Activated B cell treated with CpG ODN at 0.5 μM for 24 hours (primary cell): ENCODE measurements at regions not wholly inside any gene's neighbourhood (a gene's known extent, or its start where the extent isn't known, plus 50 kb on each side); places are given as distances from the start of the nearest gene placed in this dataset.

Experiments used
- ATAC-seq: fragments of 200-7000 bp; cut with Tn5 transposase; one replicate; pipeline ENCODE4 v1.10.0; 2021; ENCODE audit warnings: low read depth, mild to moderate bottlenecking, moderate library complexity
- CTCF ChIA-PET: fragments of 350-600 bp; sonication (Branson Sonifier 250); formaldehyde crosslinking; loops from one replicate; lab custom pipeline; 2021; ENCODE audit warnings: antibody characterized with exemption; lab: Charles Lee
- POLR2A ChIA-PET: fragments of 350-600 bp; sonication (Branson Sonifier 250); formaldehyde crosslinking; loops from one replicate; lab custom pipeline; 2021; ENCODE audit warnings: antibody characterized with exemption; lab: Charles Lee
- DNase-seq: peaks from one replicate; pipeline ENCODE4 v3.0.0; 2022
- H3K27ac Mint-ChIP-seq: one replicate; pipeline ENCODE4 v1.8.0; 2020; ENCODE audit warnings: mixed read lengths
- H3K27me3 Mint-ChIP-seq: one replicate; pipeline ENCODE4 v1.8.0; 2021; ENCODE audit warnings: mixed read lengths
- H3K36me3 Mint-ChIP-seq: one replicate; pipeline ENCODE4 v1.8.0; 2021; ENCODE audit warnings: low read depth, mixed read lengths
- H3K4me1 Mint-ChIP-seq: one replicate; pipeline ENCODE4 v1.8.0; 2021; ENCODE audit warnings: mixed read lengths
- H3K4me3 Mint-ChIP-seq: one replicate; pipeline ENCODE4 v1.8.0; 2020; ENCODE audit warnings: mild to moderate bottlenecking, mixed read lengths
- H3K9me3 Mint-ChIP-seq: one replicate; pipeline ENCODE4 v1.8.0; 2020; ENCODE audit warnings: mixed read lengths
- intact Hi-C: fragments of 100-400 bp; cut with micrococcal nuclease; formaldehyde crosslinking; loops from one replicate; pipeline ENCODE4 v1.15.1; 2024
- TF ChIP-seq, protein P1 (sequence below): fragments of 200-600 bp; IDR thresholded peaks from one replicate; pipeline ENCODE4 v1.8.0; 2022; ENCODE audit warnings: antibody characterized with exemption, mild to moderate bottlenecking

DNA sequence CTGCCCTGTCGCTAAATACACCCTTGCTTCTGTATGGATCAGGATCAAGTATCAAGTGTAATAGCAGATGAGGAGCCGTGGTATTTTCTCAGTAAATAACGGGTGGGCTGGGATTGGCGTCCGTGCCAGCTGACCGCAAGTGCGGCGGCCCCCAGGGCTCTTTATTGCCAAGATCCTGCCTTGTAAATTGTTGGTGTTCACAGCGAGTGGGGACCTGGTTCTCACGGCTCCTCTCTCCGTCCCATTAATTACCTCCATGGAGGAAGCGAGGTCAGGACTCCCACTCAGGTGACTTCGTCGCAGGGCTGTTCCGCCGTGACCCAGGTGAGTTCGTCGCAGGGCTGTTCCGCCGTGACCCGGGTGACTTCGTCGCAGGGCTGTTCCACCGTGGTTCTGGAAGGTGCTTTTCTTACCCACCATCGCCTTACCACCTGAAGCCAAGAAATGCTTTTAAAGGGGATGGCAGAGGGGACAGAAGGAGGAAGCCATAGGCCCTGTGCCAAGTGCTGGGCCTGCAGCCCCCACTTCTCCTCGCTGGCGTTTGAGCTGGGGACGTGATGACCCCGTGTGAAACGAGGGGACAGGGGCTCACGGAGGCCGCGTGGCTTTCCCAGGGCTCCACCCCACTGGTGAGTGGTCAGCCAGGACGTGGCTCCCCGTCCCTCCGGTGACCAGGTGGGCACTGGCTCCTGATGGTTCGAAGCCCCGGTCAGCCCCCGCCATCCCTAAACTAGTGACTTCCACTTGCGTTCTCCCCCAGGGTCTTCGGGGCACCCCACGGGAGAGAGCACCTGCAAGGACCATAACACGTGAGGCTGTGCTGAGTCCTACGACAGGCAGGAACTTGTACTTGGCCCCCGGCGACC, 118.4 kb downstream of the TWIST2 start:
- CTCF ChIA-PET = no interaction called here
- Mint-ChIP-seq H3K27me3 (peaks cover 5% of the 10 kb centered on the region), H3K4me1 (no peaks in the 10 kb centered on the region), H3K27ac (no peak overlapping the region), H3K4me3 (no peak overlapping the region), H3K36me3 (no peaks in the 10 kb centered on the region), H3K9me3 (no peaks in the 10 kb centered on the region)
- ATAC-seq (no peak), DNase-seq (no peak)
- POLR2A ChIA-PET = no interaction called here
- TF ChIP-seq, protein P1, sequence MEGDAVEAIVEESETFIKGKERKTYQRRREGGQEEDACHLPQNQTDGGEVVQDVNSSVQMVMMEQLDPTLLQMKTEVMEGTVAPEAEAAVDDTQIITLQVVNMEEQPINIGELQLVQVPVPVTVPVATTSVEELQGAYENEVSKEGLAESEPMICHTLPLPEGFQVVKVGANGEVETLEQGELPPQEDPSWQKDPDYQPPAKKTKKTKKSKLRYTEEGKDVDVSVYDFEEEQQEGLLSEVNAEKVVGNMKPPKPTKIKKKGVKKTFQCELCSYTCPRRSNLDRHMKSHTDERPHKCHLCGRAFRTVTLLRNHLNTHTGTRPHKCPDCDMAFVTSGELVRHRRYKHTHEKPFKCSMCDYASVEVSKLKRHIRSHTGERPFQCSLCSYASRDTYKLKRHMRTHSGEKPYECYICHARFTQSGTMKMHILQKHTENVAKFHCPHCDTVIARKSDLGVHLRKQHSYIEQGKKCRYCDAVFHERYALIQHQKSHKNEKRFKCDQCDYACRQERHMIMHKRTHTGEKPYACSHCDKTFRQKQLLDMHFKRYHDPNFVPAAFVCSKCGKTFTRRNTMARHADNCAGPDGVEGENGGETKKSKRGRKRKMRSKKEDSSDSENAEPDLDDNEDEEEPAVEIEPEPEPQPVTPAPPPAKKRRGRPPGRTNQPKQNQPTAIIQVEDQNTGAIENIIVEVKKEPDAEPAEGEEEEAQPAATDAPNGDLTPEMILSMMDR = no peak
- intact Hi-C loops = no loop called here

DNA sequence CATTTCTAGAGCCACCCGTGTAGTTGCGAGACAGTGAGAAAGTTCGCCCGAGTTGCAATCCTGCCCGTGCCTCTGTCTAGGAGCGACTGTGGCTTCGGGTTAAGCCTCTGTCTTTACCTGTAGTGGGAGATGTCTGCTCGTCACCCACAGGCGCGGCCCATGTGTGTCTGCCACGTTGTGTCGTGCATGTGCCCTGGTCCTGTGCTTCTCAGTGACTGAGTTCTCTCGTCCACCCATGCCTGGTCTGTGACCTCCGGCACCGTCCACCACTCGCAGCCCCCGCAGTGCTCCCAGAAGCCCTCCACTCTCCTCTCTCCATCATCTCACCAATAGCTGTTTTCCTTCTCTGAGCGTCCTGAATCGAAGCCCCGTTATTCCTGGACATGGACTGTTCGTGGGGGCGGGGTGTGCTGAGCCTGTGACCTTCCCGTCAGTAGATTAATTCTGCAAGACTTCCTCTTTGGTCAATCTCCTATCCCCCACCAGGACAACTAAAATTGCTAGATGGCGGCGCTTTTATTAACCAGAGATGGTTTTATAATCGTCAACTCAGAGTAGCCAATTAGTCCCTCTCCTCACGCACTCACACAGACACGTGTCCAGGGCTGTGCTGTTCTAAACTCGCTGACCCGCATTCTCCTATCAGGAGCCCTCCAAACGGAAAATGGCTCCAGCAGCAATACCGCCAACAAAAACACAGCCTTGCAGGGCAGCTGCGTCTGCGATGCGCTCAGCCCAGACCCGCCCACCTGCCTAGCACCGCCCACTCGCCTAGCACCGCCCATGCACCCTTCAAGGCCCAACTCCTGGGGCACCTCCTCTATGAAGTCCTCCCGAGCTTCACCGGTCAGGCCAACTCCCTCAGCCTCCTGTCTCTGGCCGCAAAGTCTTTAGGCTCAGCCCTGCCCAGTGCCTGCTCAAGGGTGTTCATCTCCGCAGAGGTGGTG, 119.4 kb downstream of the TWIST2 start:
- ChIA-PET POLR2A (no interaction called here), CTCF (no interaction called here)
- Mint-ChIP-seq H3K9me3 (no peaks in the 10 kb centered on the region), H3K36me3 (no peaks in the 10 kb centered on the region), H3K27ac (no peak overlapping the region), H3K27me3 (peaks cover 10% of the 10 kb centered on the region), H3K4me1 (no peaks in the 10 kb centered on the region), H3K4me3 (no peak overlapping the region)
- TF ChIP-seq, protein P1 = no peak
- no peak for ATAC-seq
- DNase-seq = no peak
- intact Hi-C loops = no loop called here

DNA sequence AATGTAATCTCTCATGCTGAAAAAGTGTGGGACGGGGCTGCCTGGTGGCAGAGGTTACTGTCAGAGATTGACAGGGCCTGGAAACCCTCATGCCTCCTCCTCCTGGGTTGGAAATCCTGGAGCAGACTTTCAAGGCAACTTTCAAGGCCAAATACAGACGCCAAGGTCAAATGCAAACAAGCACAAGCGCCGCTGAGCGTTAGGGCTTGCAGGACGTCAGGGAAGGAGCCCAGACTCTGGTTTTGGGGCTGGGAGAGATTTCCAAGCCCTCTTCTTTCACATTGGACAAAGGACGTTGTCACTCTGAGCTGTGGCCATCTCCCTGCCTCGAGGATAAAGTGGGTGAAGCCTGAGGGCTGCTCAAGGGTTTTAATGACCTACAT, 120.1 kb downstream of the TWIST2 start:
- no peaks in the 10 kb centered on the region for H3K4me1 Mint-ChIP-seq
- ChIA-PET CTCF (no interaction called here), POLR2A (no interaction called here)
- no peak for DNase-seq
- H3K27me3 Mint-ChIP-seq = peaks cover 10% of the 10 kb centered on the region
- H3K27ac Mint-ChIP-seq = no peak overlapping the region
- no peak overlapping the region for H3K4me3 Mint-ChIP-seq
- H3K9me3 Mint-ChIP-seq = no peaks in the 10 kb centered on the region
- intact Hi-C loops = no loop called here
- no peaks in the 10 kb centered on the region for H3K36me3 Mint-ChIP-seq
- TF ChIP-seq, protein P1 = no peak
- no peak for ATAC-seq

DNA sequence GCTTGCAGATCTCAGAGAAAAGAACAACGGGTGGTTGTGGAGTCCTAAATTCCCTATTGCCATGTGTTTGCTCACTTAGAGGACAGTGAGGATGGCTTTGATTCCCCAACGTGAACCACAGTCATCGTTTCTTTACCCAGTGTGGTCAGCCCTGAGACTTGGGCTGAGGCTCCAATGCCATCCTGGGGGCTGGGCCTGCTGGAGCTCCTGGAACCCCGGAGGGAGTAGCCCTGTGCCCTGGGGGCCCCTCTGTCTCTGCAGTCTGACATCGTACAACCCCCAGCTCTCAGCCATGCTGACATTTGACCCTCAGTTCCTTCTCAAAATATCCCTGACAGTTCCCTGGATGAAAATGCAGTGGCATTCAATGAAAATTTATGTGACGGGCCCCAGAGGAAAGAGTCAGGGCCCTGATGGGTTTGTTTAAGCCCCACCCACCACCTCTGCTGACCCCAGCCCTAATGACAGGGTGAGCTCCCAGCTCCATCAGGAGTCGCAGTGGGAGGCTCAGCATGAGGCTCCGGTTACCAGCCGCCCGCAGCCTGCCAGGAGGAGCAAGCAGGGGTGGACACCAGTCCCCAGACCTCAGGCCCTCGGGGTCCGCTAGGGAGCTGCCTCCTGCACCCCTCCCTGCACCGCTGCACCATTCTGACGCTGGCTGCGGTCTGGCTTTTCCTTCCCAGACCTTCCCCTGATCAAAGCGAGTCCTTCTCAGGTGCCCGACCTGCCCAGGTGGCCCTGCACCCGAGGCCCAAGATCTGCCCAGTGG, 120.9 kb downstream of the TWIST2 start:
- POLR2A ChIA-PET = no interaction called here
- Mint-ChIP-seq H3K4me1 (no peaks in the 10 kb centered on the region), H3K36me3 (no peaks in the 10 kb centered on the region)

More for the DNA sequence above, 120.9 kb downstream of the TWIST2 start:
- no peak overlapping the region for H3K4me3 Mint-ChIP-seq
- H3K27me3 Mint-ChIP-seq = peaks cover 10% of the 10 kb centered on the region
- TF ChIP-seq, protein P1 = no peak
- no peak overlapping the region for H3K27ac Mint-ChIP-seq
- CTCF ChIA-PET = no interaction called here
- ATAC-seq (no peak), DNase-seq (no peak)
- intact Hi-C loops = no loop called here
- H3K9me3 Mint-ChIP-seq = no peaks in the 10 kb centered on the region
